Left forelimb (tissue), 1 donor: ENCODE measurements at regions not wholly inside any gene's neighbourhood (a gene's known extent, or its start where the extent isn't known, plus 50 kb on each side); places are given as distances from the start of the nearest gene placed in this dataset.

ENCODE experiments used
- DNase-seq: peaks from one replicate; pipeline ENCODE4 v3.0.0-alpha.2; 2018; ENCODE audit warnings: low spot score

- no peak for DNase-seq
Measured at GRCh38 chr11:115695677-115696364, 191.6 kb upstream of the CADM1 start.

- no peak for DNase-seq
Measured at GRCh38 chr11:115693002-115693401, 188.8 kb upstream of the CADM1 start.

- DNase-seq = no peak
Measured at GRCh38 chr11:115691030-115691429, 186.8 kb upstream of the CADM1 start.

- no peak for DNase-seq
Measured at GRCh38 chr11:115687934-115688333, 183.7 kb upstream of the CADM1 start.

- DNase-seq = no peak
Measured at GRCh38 chr11:115684699-115685098, 180.5 kb upstream of the CADM1 start.

- no peak for DNase-seq
Measured at GRCh38 chr11:115684135-115684534, 179.9 kb upstream of the CADM1 start.

GRCh38 chr11:115682888-115683287 is 178.7 kb upstream of the CADM1 start:
- DNase-seq = no peak

GRCh38 chr11:115682101-115682500 is 177.9 kb upstream of the CADM1 start:
- DNase-seq = no peak

GRCh38 chr11:115679945-115680344 is 175.7 kb upstream of the CADM1 start:
- DNase-seq = no peak

- no peak for DNase-seq
Measured at GRCh38 chr11:115678942-115679341, 174.7 kb upstream of the CADM1 start.

GRCh38 chr11:115677190-115677589 is 173.0 kb upstream of the CADM1 start:
- DNase-seq = no peak

- no peak for DNase-seq
Measured at GRCh38 chr11:115676768-115677167, 172.6 kb upstream of the CADM1 start.

- no peak for DNase-seq
Measured at GRCh38 chr11:115676206-115676605, 172.0 kb upstream of the CADM1 start.

GRCh38 chr11:115674937-115675544 is 170.8 kb upstream of the CADM1 start:
- no peak for DNase-seq

- DNase-seq = no peak
Measured at GRCh38 chr11:115674176-115674936, 170.1 kb upstream of the CADM1 start.

GRCh38 chr11:115673720-115674119 is 169.5 kb upstream of the CADM1 start:
- DNase-seq = no peak

GRCh38 chr11:115672999-115673411 is 168.8 kb upstream of the CADM1 start:
- DNase-seq = no peak

- DNase-seq = no peak
Measured at GRCh38 chr11:115672412-115672811, 168.2 kb upstream of the CADM1 start.

- no peak for DNase-seq
Measured at GRCh38 chr11:115670538-115671205, 166.5 kb upstream of the CADM1 start.

- no peak for DNase-seq
Measured at GRCh38 chr11:115665958-115666357, 161.7 kb upstream of the CADM1 start.

GRCh38 chr11:115665175-115665821 is 161.1 kb upstream of the CADM1 start:
- no peak for DNase-seq

- DNase-seq = no peak
Measured at GRCh38 chr11:115664313-115664712, 160.1 kb upstream of the CADM1 start.
